Activated CD8-positive, alpha-beta T cell treated with anti-CD3 and anti-CD28 coated beads for 36 hours (primary cell): ENCODE measurements at regions not wholly inside any gene's neighbourhood (a gene's known extent, or its start where the extent isn't known, plus 50 kb on each side); places are given as distances from the start of the nearest gene placed in this dataset.

ENCODE experiments used
- ATAC-seq: fragments of 200-7000 bp; cut with Tn5 transposase; one replicate; pipeline ENCODE4 v1.10.0; 2021; ENCODE audit warnings: mild to moderate bottlenecking, moderate library complexity
- CTCF ChIA-PET: fragments of 350-600 bp; sonication (Branson Sonifier 250); formaldehyde crosslinking; loops from one replicate; lab custom pipeline; 2021; ENCODE audit warnings: antibody characterized with exemption; lab: Charles Lee
- POLR2A ChIA-PET: fragments of 350-600 bp; sonication (Branson Sonifier 250); formaldehyde crosslinking; loops from one replicate; lab custom pipeline; 2021; ENCODE audit warnings: antibody characterized with exemption; lab: Charles Lee
- DNase-seq: peaks from one replicate; pipeline ENCODE4 v3.0.0-alpha.2; 2020
- H3K27ac Mint-ChIP-seq: one replicate; pipeline ENCODE4 v1.8.0; 2021; ENCODE audit warnings: mild to moderate bottlenecking, mixed read lengths
- H3K27me3 Mint-ChIP-seq: one replicate; pipeline ENCODE4 v1.8.0; 2021; ENCODE audit warnings: mixed read lengths
- H3K36me3 Mint-ChIP-seq: one replicate; pipeline ENCODE4 v1.8.0; 2021; ENCODE audit warnings: low read depth, mixed read lengths
- H3K4me1 Mint-ChIP-seq: one replicate; pipeline ENCODE4 v1.8.0; 2021; ENCODE audit warnings: low read depth, mixed read lengths
- H3K4me3 Mint-ChIP-seq: one replicate; pipeline ENCODE4 v1.8.0; 2021; ENCODE audit warnings: mild to moderate bottlenecking, moderate library complexity, mixed read lengths
- H3K9me3 Mint-ChIP-seq: one replicate; pipeline ENCODE4 v1.8.0; 2021; ENCODE audit warnings: mixed read lengths
- CTCF ChIP-seq: fragments of 200-600 bp; IDR thresholded peaks from one replicate; pipeline ENCODE4 v1.8.0; 2022; ENCODE audit warnings: antibody characterized with exemption, mild to moderate bottlenecking
- intact Hi-C: fragments of 100-400 bp; cut with micrococcal nuclease; formaldehyde crosslinking; loops from one replicate; pipeline ENCODE4 v1.10.0; 2022

GRCh38 chr4:129966175-129966574, 870.2 kb downstream of the C4orf33 start:
- no peaks in the 10 kb centered on the region for H3K4me1 Mint-ChIP-seq
- TF ChIP-seq CTCF, result no peak
- H3K9me3 Mint-ChIP-seq, result peaks cover 6% of the 10 kb centered on the region
- ChIA-PET POLR2A (no interaction called here), CTCF (no interaction called here)
- no peaks in the 10 kb centered on the region for H3K36me3 Mint-ChIP-seq
- intact Hi-C loops, result no loop called here
- no peak overlapping the region for H3K27ac Mint-ChIP-seq
- DNase-seq, result no peak
- ATAC-seq, result no peak
- H3K27me3 Mint-ChIP-seq, result no peaks in the 10 kb centered on the region
- no peak overlapping the region for H3K4me3 Mint-ChIP-seq

- ChIA-PET POLR2A (no interaction called here), CTCF (no interaction called here)
- no peaks in the 10 kb centered on the region for H3K4me1 Mint-ChIP-seq
- intact Hi-C loops, result no loop called here
- H3K27me3 Mint-ChIP-seq, result no peaks in the 10 kb centered on the region
- H3K4me3 Mint-ChIP-seq, result no peak overlapping the region
- no peaks in the 10 kb centered on the region for H3K36me3 Mint-ChIP-seq
- ATAC-seq (no peak), DNase-seq (no peak)
- TF ChIP-seq CTCF, result no peak
- H3K27ac Mint-ChIP-seq, result no peak overlapping the region
- peaks cover 4% of the 10 kb centered on the region for H3K9me3 Mint-ChIP-seq
Observed at GRCh38 chr4:129968366-129968765, 872.4 kb downstream of the C4orf33 start.

GRCh38 chr4:129968778-129969177, 872.8 kb downstream of the C4orf33 start:
- CTCF ChIA-PET, result no interaction called here

GRCh38 chr4:129970801-129971200, 874.8 kb downstream of the C4orf33 start:
- Mint-ChIP-seq H3K36me3 (no peaks in the 10 kb centered on the region), H3K4me1 (no peaks in the 10 kb centered on the region), H3K4me3 (no peak overlapping the region), H3K9me3 (peaks cover 4% of the 10 kb centered on the region), H3K27ac (no peak overlapping the region), H3K27me3 (no peaks in the 10 kb centered on the region)
- no peak for DNase-seq
- intact Hi-C loops, result no loop called here
- TF ChIP-seq CTCF, result no peak
- ATAC-seq, result no peak
- POLR2A ChIA-PET, result no interaction called here
- CTCF ChIA-PET, result no interaction called here

More at GRCh38 chr4:129968778-129969177, 872.8 kb downstream of the C4orf33 start:
- H3K27ac Mint-ChIP-seq, result no peak overlapping the region
- no peak for DNase-seq
- intact Hi-C loops, result no loop called here
- no peaks in the 10 kb centered on the region for H3K4me1 Mint-ChIP-seq
- H3K9me3 Mint-ChIP-seq, result peaks cover 4% of the 10 kb centered on the region
- H3K27me3 Mint-ChIP-seq, result no peaks in the 10 kb centered on the region
- H3K4me3 Mint-ChIP-seq, result no peak overlapping the region
- POLR2A ChIA-PET, result no interaction called here
- H3K36me3 Mint-ChIP-seq, result no peaks in the 10 kb centered on the region
- TF ChIP-seq CTCF, result no peak
- no peak for ATAC-seq

- no peaks in the 10 kb centered on the region for H3K36me3 Mint-ChIP-seq
- ChIA-PET POLR2A (no interaction called here), CTCF (no interaction called here)
- H3K27me3 Mint-ChIP-seq, result no peaks in the 10 kb centered on the region
- H3K9me3 Mint-ChIP-seq, result peaks cover 4% of the 10 kb centered on the region
- no peak overlapping the region for H3K4me3 Mint-ChIP-seq
- TF ChIP-seq CTCF, result no peak
- ATAC-seq, result no peak
- no peak for DNase-seq
- no peaks in the 10 kb centered on the region for H3K4me1 Mint-ChIP-seq
- intact Hi-C loops, result no loop called here
- H3K27ac Mint-ChIP-seq, result no peak overlapping the region
Observed at GRCh38 chr4:129971419-129971818, 875.5 kb downstream of the C4orf33 start.
